Type B pancreatic cell (in vitro differentiated cells): ENCODE measurements at regions not wholly inside any gene's neighbourhood (a gene's known extent, or its start where the extent isn't known, plus 50 kb on each side); places are given as distances from the start of the nearest gene placed in this dataset.

Experiments
- DNase-seq: peaks from one replicate; pipeline ENCODE4 v3.0.0; 2021; ENCODE audit warnings: mixed read lengths; ENCODE audit not compliant: unreplicated experiment; ENCODE audit errors: extremely low spot score
- H3K27ac Mint-ChIP-seq: 2 replicates; pipeline ENCODE4 v1.8.0; 2021; ENCODE audit warnings: mild to moderate bottlenecking, mixed read lengths
- H3K27me3 Mint-ChIP-seq: 2 replicates; pipeline ENCODE4 v1.8.0; 2021; ENCODE audit warnings: mixed read lengths
- H3K36me3 Mint-ChIP-seq: 2 replicates; pipeline ENCODE4 v1.8.0; 2021; ENCODE audit warnings: mixed read lengths
- H3K4me1 Mint-ChIP-seq: one replicate; pipeline ENCODE4 v1.8.0; 2021; ENCODE audit warnings: mixed read lengths; ENCODE audit not compliant: unreplicated experiment
- H3K4me3 Mint-ChIP-seq: 2 replicates; pipeline ENCODE4 v1.8.0; 2021; ENCODE audit warnings: mild to moderate bottlenecking, mixed read lengths
- H3K9me3 Mint-ChIP-seq: 2 replicates; pipeline ENCODE4 v1.8.0; 2021; ENCODE audit warnings: mixed read lengths
- CTCF ChIP-seq: fragments of 200-600 bp; sonication (generic); conservative IDR thresholded peaks from 2 replicates; pipeline ENCODE4 v1.5.0; 2021; ENCODE audit warnings: antibody characterized with exemption, mild to moderate bottlenecking

DNA sequence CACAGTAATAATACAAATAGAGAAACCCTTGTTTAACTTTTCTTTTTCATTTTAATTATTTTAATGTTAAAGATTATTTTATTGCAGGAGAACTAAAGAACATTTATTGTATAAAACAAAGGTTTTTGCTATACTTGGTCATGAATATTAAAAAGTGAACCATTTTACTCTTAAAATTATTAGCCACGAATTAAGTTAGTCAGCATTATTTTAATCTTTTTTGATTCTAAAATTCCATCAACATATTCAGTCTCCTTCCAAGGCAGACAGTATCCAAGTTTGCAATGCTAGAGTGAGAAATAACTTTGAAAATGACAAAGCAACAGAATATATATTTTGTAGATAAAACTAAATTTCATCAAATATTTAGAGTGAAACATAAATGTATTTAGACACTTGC is 110.7 kb upstream of the CDH18 start:
- TF ChIP-seq CTCF, result no peak
- Mint-ChIP-seq H3K27me3 (no peaks in the 10 kb centered on the region), H3K36me3 (no peaks in the 10 kb centered on the region), H3K27ac (no peak overlapping the region), H3K9me3 (no peaks in the 10 kb centered on the region), H3K4me3 (no peak overlapping the region), H3K4me1 (no peaks in the 10 kb centered on the region)
- no peak for DNase-seq

GRCh38 chr5:20088361-20088760 is 100.4 kb upstream of the CDH18 start:
- H3K27me3 Mint-ChIP-seq, result no peaks in the 10 kb centered on the region
- TF ChIP-seq CTCF, result no peak
- no peaks in the 10 kb centered on the region for H3K4me1 Mint-ChIP-seq
- no peak overlapping the region for H3K4me3 Mint-ChIP-seq
- no peak for DNase-seq
- H3K27ac Mint-ChIP-seq, result no peak overlapping the region
- no peaks in the 10 kb centered on the region for H3K36me3 Mint-ChIP-seq
- peaks cover 16% of the 10 kb centered on the region for H3K9me3 Mint-ChIP-seq

DNA sequence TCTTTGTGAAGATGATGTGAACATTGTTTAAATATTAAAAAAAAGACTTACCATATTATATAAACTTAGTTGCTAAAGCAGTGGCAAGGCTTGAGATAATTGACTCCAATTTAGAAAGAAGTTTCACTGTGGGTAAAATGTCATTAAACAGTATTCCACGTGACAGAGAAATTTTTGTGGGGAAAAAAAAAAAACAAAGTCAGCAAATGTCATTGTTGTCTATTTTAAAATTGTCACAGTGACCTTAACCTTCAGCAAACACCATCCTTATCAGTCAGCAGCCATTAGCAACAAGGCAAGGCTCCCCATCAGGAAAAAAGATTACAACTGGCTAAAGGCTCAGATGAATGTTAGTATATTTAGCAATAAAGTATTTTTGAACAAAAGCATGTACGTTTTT is 99.3 kb upstream of the CDH18 start:
- no peak overlapping the region for H3K27ac Mint-ChIP-seq
- peaks cover 16% of the 10 kb centered on the region for H3K9me3 Mint-ChIP-seq
- H3K36me3 Mint-ChIP-seq, result no peaks in the 10 kb centered on the region
- no peaks in the 10 kb centered on the region for H3K4me1 Mint-ChIP-seq
- no peak for TF ChIP-seq CTCF
- no peak overlapping the region for H3K4me3 Mint-ChIP-seq
- H3K27me3 Mint-ChIP-seq, result no peaks in the 10 kb centered on the region
- DNase-seq, result no peak

- H3K4me1 Mint-ChIP-seq, result no peaks in the 10 kb centered on the region
- H3K27me3 Mint-ChIP-seq, result no peaks in the 10 kb centered on the region
- DNase-seq, result no peak
- H3K9me3 Mint-ChIP-seq, result peaks cover 5% of the 10 kb centered on the region
- H3K36me3 Mint-ChIP-seq, result peaks cover 4% of the 10 kb centered on the region
- H3K4me3 Mint-ChIP-seq, result no peak overlapping the region
- no peak for TF ChIP-seq CTCF
- no peak overlapping the region for H3K27ac Mint-ChIP-seq
Measured at GRCh38 chr5:20077186-20077585, 89.2 kb upstream of the CDH18 start.

DNA sequence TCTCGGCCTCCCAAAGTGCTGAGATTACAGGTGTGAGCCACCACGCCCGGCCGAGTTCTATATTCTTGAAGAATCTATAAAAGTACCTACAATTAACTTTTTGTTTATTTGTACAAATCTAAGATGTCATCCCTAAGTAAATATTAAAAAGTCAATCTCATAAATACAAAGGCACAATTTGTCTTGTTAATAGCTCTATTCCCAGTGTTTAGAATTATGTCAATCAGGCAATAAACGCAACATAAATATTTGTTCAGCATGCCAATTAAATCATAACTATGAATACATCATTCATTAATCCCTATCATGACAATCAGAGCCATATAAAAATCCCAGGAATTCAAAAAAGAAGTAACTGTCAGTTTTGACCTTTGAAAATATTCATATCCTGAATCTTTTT is 68.9 kb upstream of the CDH18 start:
- Mint-ChIP-seq H3K27me3 (no peaks in the 10 kb centered on the region), H3K27ac (no peak overlapping the region), H3K4me3 (no peak overlapping the region), H3K9me3 (no peaks in the 10 kb centered on the region), H3K36me3 (no peaks in the 10 kb centered on the region), H3K4me1 (no peaks in the 10 kb centered on the region)
- no peak for TF ChIP-seq CTCF
- DNase-seq, result no peak

DNA sequence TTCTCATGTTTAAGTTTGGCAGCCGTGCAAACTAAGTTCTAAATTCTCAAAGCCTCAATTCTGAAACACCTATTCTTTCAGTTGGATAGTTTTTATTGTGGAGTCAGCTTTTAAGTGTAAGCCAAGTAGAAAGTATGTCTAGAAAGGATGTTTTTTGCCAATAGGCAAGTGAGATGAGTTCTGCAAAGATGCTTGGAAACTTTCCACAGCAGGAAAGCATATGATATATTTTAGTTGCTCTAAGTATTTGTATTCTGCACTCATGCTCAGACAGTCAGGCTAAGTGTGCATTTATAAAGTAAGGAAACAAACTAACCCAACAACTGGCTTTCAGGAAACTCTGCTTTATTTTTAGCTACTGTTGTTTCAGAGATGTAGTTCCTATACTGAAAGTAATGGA is 67.3 kb upstream of the CDH18 start:
- TF ChIP-seq CTCF, result no peak
- H3K36me3 Mint-ChIP-seq, result no peaks in the 10 kb centered on the region
- H3K4me1 Mint-ChIP-seq, result no peaks in the 10 kb centered on the region
- DNase-seq, result no peak
- H3K27ac Mint-ChIP-seq, result no peak overlapping the region
- H3K27me3 Mint-ChIP-seq, result no peaks in the 10 kb centered on the region
- H3K4me3 Mint-ChIP-seq, result no peak overlapping the region
- no peaks in the 10 kb centered on the region for H3K9me3 Mint-ChIP-seq
